Endothelial cell of umbilical vein (primary cell): ENCODE measurements at regions not wholly inside any gene's neighbourhood (a gene's known extent, or its start where the extent isn't known, plus 50 kb on each side); places are given as distances from the start of the nearest gene placed in this dataset.

Experiments
- BruUV-seq: library from RNA; stranded (reverse); fragments of 400-500 nt; replicated peaks from 2 replicates; lab custom pipeline; 2021; lab: Mats Ljungman, UMichigan
- CTCF ChIA-PET: fragments of 300-600, 350-600 bp; sonication (Branson Sonifier 250); formaldehyde crosslinking; loops from one replicate; lab custom pipeline; 2021; ENCODE audit warnings: antibody characterized with exemption, inconsistent platforms; lab: Charles Lee
- POLR2A ChIA-PET: fragments of 300-600, 350-600 bp; sonication (Branson Sonifier 250); formaldehyde crosslinking; loops from one replicate; lab custom pipeline; 2021; ENCODE audit warnings: antibody characterized with exemption, inconsistent platforms; lab: Charles Lee
- DNase-seq: peaks from one replicate; pipeline ENCODE4 v3.0.0-alpha.2; 2011; ENCODE audit warnings: low read depth, low spot score
- FAIRE-seq: peaks from 2 replicates; lab custom pipeline; 2011; peaks lifted over from hg19 to GRCh38; lab: Jason Lieb, UNC
- H2AFZ ChIP-seq: 2 replicates; pipeline ENCODE4 v1.6.0; 2012; ENCODE audit warnings: low read depth, low read length, control low read depth, inconsistent platforms
- H3K27ac ChIP-seq: 2 replicates; pipeline ENCODE4 v1.5.1; 2011; ENCODE audit warnings: low read depth, mild to moderate bottlenecking, control low read depth, low read length, moderate library complexity; ENCODE audit not compliant: insufficient read depth
- H3K27me3 ChIP-seq, 2 experiments: 2 replicates each; pipeline versions ENCODE4 v1.6.0 to v1.6.1; 2011; ENCODE audit warnings: low read length in 2 of 2, mixed read lengths in 1 of 2; ENCODE audit not compliant: control insufficient read depth in 2 of 2, insufficient read depth in 2 of 2
- H3K36me3 ChIP-seq, 2 experiments: 2 replicates in 1 of 2; 3 replicates in 1 of 2; pipeline ENCODE4 v1.5.1; 2011; ENCODE audit warnings: low read length in 2 of 2, mild to moderate bottlenecking in 1 of 2, moderate library complexity in 1 of 2; ENCODE audit not compliant: control insufficient read depth in 2 of 2, insufficient read depth in 2 of 2; ENCODE audit errors: extremely low read depth in 1 of 2
- H3K4me1 ChIP-seq: 3 replicates; pipeline ENCODE4 v1.5.1; 2011; ENCODE audit warnings: mild to moderate bottlenecking, low read length; ENCODE audit not compliant: control insufficient read depth, insufficient read depth; ENCODE audit errors: extremely low read depth
- H3K4me2 ChIP-seq: 2 replicates; pipeline ENCODE4 v1.6.1; 2011; ENCODE audit warnings: low read length, control low read depth, mixed read lengths; ENCODE audit not compliant: insufficient read depth
- H3K4me3 ChIP-seq, 3 experiments: fragments of 200-600 bp in 1 of 3; sonication (generic), shearing (Covaris generic) in 1 of 3; replicated peaks in 1 of 3; 2 replicates each; pipeline ENCODE4 v1.5.1; 2011 to 2016; ENCODE audit warnings: control low read depth in 3 of 3, low read length in 3 of 3, mild to moderate bottlenecking in 2 of 3, inconsistent platforms in 1 of 3, low read depth in 1 of 3, moderate library complexity in 1 of 3; ENCODE audit not compliant: insufficient read depth in 1 of 3
- H3K79me2 ChIP-seq: 2 replicates; pipeline ENCODE4 v1.6.0; 2012; ENCODE audit warnings: low read length, inconsistent platforms; ENCODE audit not compliant: control insufficient read depth, insufficient read depth
- H3K9ac ChIP-seq: replicated peaks from 2 replicates; pipeline ENCODE3; 2011; ENCODE audit warnings: low read length, control low read depth; ENCODE audit not compliant: insufficient read depth; ENCODE audit errors: extremely low read depth
- H3K9me1 ChIP-seq: replicated peaks from 3 replicates; pipeline ENCODE4 v1.6.0; 2011; ENCODE audit warnings: mild to moderate bottlenecking, low read length; ENCODE audit not compliant: control insufficient read depth, insufficient read depth; ENCODE audit errors: extremely low read depth
- H3K9me3 ChIP-seq: replicated peaks from 2 replicates; pipeline ENCODE4 v1.5.1; 2012; ENCODE audit warnings: low read length, inconsistent platforms; ENCODE audit not compliant: control insufficient read depth, insufficient read depth
- H4K20me1 ChIP-seq: replicated peaks from 2 replicates; pipeline ENCODE3; 2011; ENCODE audit warnings: mild to moderate bottlenecking, low read length; ENCODE audit not compliant: control insufficient read depth, insufficient read depth; ENCODE audit errors: extremely low read depth
- EZH2 ChIP-seq: IDR thresholded peaks from 2 replicates; pipeline ENCODE4 v1.6.1; 2012; ENCODE audit warnings: borderline replicate concordance, low read depth, mild to moderate bottlenecking, moderate library complexity, low read length, inconsistent platforms; ENCODE audit not compliant: severe bottlenecking
- FOS ChIP-seq: IDR thresholded peaks from 2 replicates; pipeline ENCODE4 v1.6.1; 2011; ENCODE audit warnings: mild to moderate bottlenecking, low read length, moderate library complexity, borderline replicate concordance; ENCODE audit not compliant: insufficient read depth
- GATA2 ChIP-seq: IDR thresholded peaks from 2 replicates; pipeline ENCODE4 v1.7.0; 2011; ENCODE audit warnings: low read depth, mild to moderate bottlenecking, moderate library complexity, mixed read lengths, low read length; ENCODE audit not compliant: insufficient read length, insufficient read depth
- JUN ChIP-seq: IDR thresholded peaks from 2 replicates; pipeline ENCODE4 v1.6.1; 2011; ENCODE audit warnings: borderline replicate concordance, low read depth; ENCODE audit not compliant: insufficient read length, insufficient read depth
- MAX ChIP-seq: IDR thresholded peaks from 2 replicates; pipeline ENCODE4 v1.6.1; 2011; ENCODE audit not compliant: insufficient read depth, insufficient read length
- MYC ChIP-seq: IDR thresholded peaks from one replicate; pipeline ENCODE4 v1.6.1; 2011; ENCODE audit warnings: mild to moderate bottlenecking, low read depth, low read length
- POLR2A ChIP-seq: IDR thresholded peaks from 2 replicates; pipeline ENCODE4 v1.6.1; 2012; ENCODE audit warnings: low read depth, mild to moderate bottlenecking, control low read depth, low read length
- POLR2AphosphoS5 ChIP-seq: IDR thresholded peaks from 2 replicates; pipeline ENCODE4 v1.6.1; 2012; ENCODE audit warnings: low read depth, mild to moderate bottlenecking, control low read depth, low read length, moderate library complexity; ENCODE audit not compliant: insufficient read depth
- dilution Hi-C: fragments of 300-500 bp; cut with MboI; formaldehyde crosslinking; loops from one replicate; pipeline ENCODE4 v1.15.0; 2019; ENCODE audit warnings: low sequenced_read_pairs; ENCODE audit not compliant: extremely low pct_ligation_motif_present
- intact Hi-C: fragments of 100-400 bp; cut with micrococcal nuclease; formaldehyde crosslinking; loops from one replicate; pipeline ENCODE4 v1.10.0; 2022
- TF ChIP-seq, protein P1 (sequence below), 2 donors: IDR thresholded peaks; 1 replicate in 1 of 2; 2 replicates in 1 of 2; pipeline ENCODE4 v1.5.1; 2011; ENCODE audit warnings: low read length in 2 of 2, mild to moderate bottlenecking in 2 of 2, moderate library complexity in 2 of 2, control low read depth in 1 of 2, inconsistent platforms in 1 of 2, low read depth in 1 of 2; ENCODE audit not compliant: insufficient read depth in 1 of 2; ENCODE audit errors: extremely low read depth in 1 of 2

GRCh38 chr2:180601016-180601415 lies 379.4 kb upstream of the UBE2E3 start:
- CTCF ChIA-PET, result interaction anchor here (1.4 kb wide), 1 partner anchor 9 kb away, joined by 5 read pairs; no protein-coding TSS in a partner anchor
- H3K9me1 ChIP-seq, result no peaks in the 10 kb centered on the region
- H4K20me1 ChIP-seq, result no peaks in the 10 kb centered on the region
- dilution Hi-C loops (no loop called here), intact Hi-C loops (loop anchor here (10.0 kb wide), 1 partner anchor 204 kb away; no protein-coding TSS in a partner anchor)
- H2AFZ ChIP-seq, result no peak overlapping the region
- POLR2A ChIA-PET, result no interaction called here
- no peak overlapping the region for H3K9ac ChIP-seq
- no peak overlapping the region for H3K4me2 ChIP-seq
- no peaks in the 10 kb centered on the region for H3K36me3 ChIP-seq
- no peak for FAIRE-seq
- H3K4me1 ChIP-seq, result no peaks in the 10 kb centered on the region
- H3K27ac ChIP-seq, result no peak overlapping the region
- no peaks in the 10 kb centered on the region for H3K9me3 ChIP-seq
- no TSS peak for BruUV-seq
- no peaks in the 10 kb centered on the region for H3K79me2 ChIP-seq
- peaks cover 0 to 1% of the 10 kb centered on the region in 2 experiments for H3K27me3 ChIP-seq
- DNase-seq, result no peak
- H3K4me3 ChIP-seq, result no peak overlapping the region
- TF ChIP-seq, protein P1, sequence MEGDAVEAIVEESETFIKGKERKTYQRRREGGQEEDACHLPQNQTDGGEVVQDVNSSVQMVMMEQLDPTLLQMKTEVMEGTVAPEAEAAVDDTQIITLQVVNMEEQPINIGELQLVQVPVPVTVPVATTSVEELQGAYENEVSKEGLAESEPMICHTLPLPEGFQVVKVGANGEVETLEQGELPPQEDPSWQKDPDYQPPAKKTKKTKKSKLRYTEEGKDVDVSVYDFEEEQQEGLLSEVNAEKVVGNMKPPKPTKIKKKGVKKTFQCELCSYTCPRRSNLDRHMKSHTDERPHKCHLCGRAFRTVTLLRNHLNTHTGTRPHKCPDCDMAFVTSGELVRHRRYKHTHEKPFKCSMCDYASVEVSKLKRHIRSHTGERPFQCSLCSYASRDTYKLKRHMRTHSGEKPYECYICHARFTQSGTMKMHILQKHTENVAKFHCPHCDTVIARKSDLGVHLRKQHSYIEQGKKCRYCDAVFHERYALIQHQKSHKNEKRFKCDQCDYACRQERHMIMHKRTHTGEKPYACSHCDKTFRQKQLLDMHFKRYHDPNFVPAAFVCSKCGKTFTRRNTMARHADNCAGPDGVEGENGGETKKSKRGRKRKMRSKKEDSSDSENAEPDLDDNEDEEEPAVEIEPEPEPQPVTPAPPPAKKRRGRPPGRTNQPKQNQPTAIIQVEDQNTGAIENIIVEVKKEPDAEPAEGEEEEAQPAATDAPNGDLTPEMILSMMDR (IDR thresholded peaks at IDR 0.05; ENCODE audit: extremely low read depth in 1 of 2, insufficient read depth in 1 of 2, low read depth in 1 of 2, low read length in 2 of 2), result no peak
- TF ChIP-seq MAX, result no peak
- no peak for TF ChIP-seq EZH2
- no peak for TF ChIP-seq MYC
- no peak for TF ChIP-seq FOS
- TF ChIP-seq POLR2AphosphoS5, result no peak
- TF ChIP-seq POLR2A, result no peak
- TF ChIP-seq GATA2, result no peak
- no peak for TF ChIP-seq JUN
